Central memory CD8-positive, alpha-beta T cell (primary cell): ENCODE measurements at regions not wholly inside any gene's neighbourhood (a gene's known extent, or its start where the extent isn't known, plus 50 kb on each side); places are given as distances from the start of the nearest gene placed in this dataset.

Experiments
- ATAC-seq: fragments of 150-1000 bp; cut with Tn5 transposase; replicated peaks from 2 replicates; pipeline ENCODE4 v1.10.0; 2022; ENCODE audit warnings: mild to moderate bottlenecking, moderate FRiP score, moderate number of reproducible peaks; ENCODE audit not compliant: poor library complexity, severe bottlenecking; ENCODE audit errors: extremely low read depth
- DNase-seq, 2 donors: peaks; one replicate each; pipeline ENCODE4 v3.0.0; 2021; ENCODE audit warnings: low spot score in 2 of 2
- H3K27ac Mint-ChIP-seq: one replicate; pipeline ENCODE4 v1.8.0; 2022; ENCODE audit warnings: low read depth, mild to moderate bottlenecking, moderate library complexity, mixed read lengths
- H3K27me3 Mint-ChIP-seq: one replicate; pipeline ENCODE4 v1.8.0; 2022; ENCODE audit warnings: mixed read lengths
- H3K36me3 Mint-ChIP-seq: one replicate; pipeline ENCODE4 v1.8.0; 2022; ENCODE audit warnings: mild to moderate bottlenecking, moderate library complexity, mixed read lengths; ENCODE audit not compliant: insufficient read depth
- H3K4me1 Mint-ChIP-seq: one replicate; pipeline ENCODE4 v1.8.0; 2022; ENCODE audit warnings: mixed read lengths
- H3K4me3 Mint-ChIP-seq: one replicate; pipeline ENCODE4 v1.8.0; 2022; ENCODE audit warnings: mild to moderate bottlenecking, moderate library complexity, mixed read lengths
- H3K9me3 Mint-ChIP-seq: one replicate; pipeline ENCODE4 v1.8.0; 2022; ENCODE audit warnings: mixed read lengths

- Mint-ChIP-seq H3K4me1 (no peaks in the 10 kb centered on the region), H3K36me3 (no peaks in the 10 kb centered on the region), H3K9me3 (peaks cover 32% of the 10 kb centered on the region), H3K4me3 (no peak overlapping the region), H3K27me3 (no peaks in the 10 kb centered on the region), H3K27ac (no peak overlapping the region)
- DNase-seq (no peak), ATAC-seq (no peak)
Observed at GRCh38 chr3:22322861-22323260, 571.9 kb upstream of the ZNF385D start.

- no peaks in the 10 kb centered on the region for H3K27me3 Mint-ChIP-seq
- no peaks in the 10 kb centered on the region for H3K4me1 Mint-ChIP-seq
- ATAC-seq (no peak), DNase-seq (no peak)
- H3K9me3 Mint-ChIP-seq, result peaks cover 28% of the 10 kb centered on the region
- no peak overlapping the region for H3K4me3 Mint-ChIP-seq
- H3K36me3 Mint-ChIP-seq, result no peaks in the 10 kb centered on the region
- no peak overlapping the region for H3K27ac Mint-ChIP-seq
Observed at GRCh38 chr3:22326305-22326704, 575.3 kb upstream of the ZNF385D start.

- Mint-ChIP-seq H3K36me3 (no peaks in the 10 kb centered on the region), H3K9me3 (peaks cover 6% of the 10 kb centered on the region), H3K27ac (no peak overlapping the region), H3K4me1 (no peaks in the 10 kb centered on the region), H3K4me3 (no peak overlapping the region), H3K27me3 (no peaks in the 10 kb centered on the region)
- DNase-seq, result no peak
- no peak for ATAC-seq
Observed at GRCh38 chr3:22334996-22335395, 584.0 kb upstream of the ZNF385D start.

GRCh38 chr3:22349215-22349851, 598.3 kb upstream of the ZNF385D start:
- no peaks in the 10 kb centered on the region for H3K27me3 Mint-ChIP-seq
- no peak overlapping the region for H3K4me3 Mint-ChIP-seq
- H3K36me3 Mint-ChIP-seq, result peaks cover 3% of the 10 kb centered on the region
- no peak overlapping the region for H3K27ac Mint-ChIP-seq
- H3K4me1 Mint-ChIP-seq, result no peaks in the 10 kb centered on the region
- DNase-seq, result no peak
- H3K9me3 Mint-ChIP-seq, result peaks cover 7% of the 10 kb centered on the region
- ATAC-seq, result no peak

GRCh38 chr3:22351806-22352205, 600.8 kb upstream of the ZNF385D start:
- Mint-ChIP-seq H3K27ac (no peak overlapping the region), H3K9me3 (peaks cover 14% of the 10 kb centered on the region), H3K36me3 (peaks cover 3% of the 10 kb centered on the region), H3K4me3 (no peak overlapping the region), H3K27me3 (no peaks in the 10 kb centered on the region), H3K4me1 (no peaks in the 10 kb centered on the region)
- DNase-seq, result no peak
- no peak for ATAC-seq

GRCh38 chr3:22353126-22353525, 602.1 kb upstream of the ZNF385D start:
- no peaks in the 10 kb centered on the region for H3K27me3 Mint-ChIP-seq
- no peak overlapping the region for H3K27ac Mint-ChIP-seq
- H3K36me3 Mint-ChIP-seq, result peaks cover 3% of the 10 kb centered on the region
- peaks cover 14% of the 10 kb centered on the region for H3K9me3 Mint-ChIP-seq
- DNase-seq (no peak), ATAC-seq (no peak)
- H3K4me1 Mint-ChIP-seq, result no peaks in the 10 kb centered on the region
- H3K4me3 Mint-ChIP-seq, result no peak overlapping the region

GRCh38 chr3:22358334-22358733, 607.3 kb upstream of the ZNF385D start:
- H3K4me3 Mint-ChIP-seq, result no peak overlapping the region
- no peak for ATAC-seq
- no peaks in the 10 kb centered on the region for H3K4me1 Mint-ChIP-seq
- H3K36me3 Mint-ChIP-seq, result peaks cover 3% of the 10 kb centered on the region
- no peaks in the 10 kb centered on the region for H3K27me3 Mint-ChIP-seq
- H3K9me3 Mint-ChIP-seq, result peaks cover 14% of the 10 kb centered on the region
- H3K27ac Mint-ChIP-seq, result no peak overlapping the region
- no peak for DNase-seq

- no peak overlapping the region for H3K4me3 Mint-ChIP-seq
- H3K4me1 Mint-ChIP-seq, result no peaks in the 10 kb centered on the region
- no peak for DNase-seq
- no peak for ATAC-seq
- no peaks in the 10 kb centered on the region for H3K27me3 Mint-ChIP-seq
- H3K27ac Mint-ChIP-seq, result no peak overlapping the region
- H3K36me3 Mint-ChIP-seq, result no peaks in the 10 kb centered on the region
- peaks cover 7% of the 10 kb centered on the region for H3K9me3 Mint-ChIP-seq
Observed at GRCh38 chr3:22360164-22360563, 609.2 kb upstream of the ZNF385D start.

- H3K27me3 Mint-ChIP-seq, result no peaks in the 10 kb centered on the region
- ATAC-seq, result no peak
- H3K4me3 Mint-ChIP-seq, result no peak overlapping the region
- H3K9me3 Mint-ChIP-seq, result peaks cover 7% of the 10 kb centered on the region
- DNase-seq, result no peak
- H3K36me3 Mint-ChIP-seq, result no peaks in the 10 kb centered on the region
- no peak overlapping the region for H3K27ac Mint-ChIP-seq
- H3K4me1 Mint-ChIP-seq, result no peaks in the 10 kb centered on the region
Observed at GRCh38 chr3:22360970-22361369, 610.0 kb upstream of the ZNF385D start.

GRCh38 chr3:22361521-22361920, 610.5 kb upstream of the ZNF385D start:
- Mint-ChIP-seq H3K4me3 (no peak overlapping the region), H3K9me3 (peaks cover 3% of the 10 kb centered on the region), H3K36me3 (no peaks in the 10 kb centered on the region), H3K27me3 (no peaks in the 10 kb centered on the region), H3K4me1 (no peaks in the 10 kb centered on the region), H3K27ac (no peak overlapping the region)
- DNase-seq (no peak), ATAC-seq (no peak)

- Mint-ChIP-seq H3K27me3 (no peaks in the 10 kb centered on the region), H3K4me1 (no peaks in the 10 kb centered on the region), H3K4me3 (no peak overlapping the region), H3K27ac (no peak overlapping the region), H3K9me3 (peaks cover 8% of the 10 kb centered on the region), H3K36me3 (no peaks in the 10 kb centered on the region)
- DNase-seq (no peak), ATAC-seq (no peak)
Observed at GRCh38 chr3:22364851-22365250, 613.8 kb upstream of the ZNF385D start.

- no peaks in the 10 kb centered on the region for H3K27me3 Mint-ChIP-seq
- DNase-seq (no peak), ATAC-seq (no peak)
- no peak overlapping the region for H3K4me3 Mint-ChIP-seq
- H3K27ac Mint-ChIP-seq, result no peak overlapping the region
- H3K36me3 Mint-ChIP-seq, result no peaks in the 10 kb centered on the region
- no peaks in the 10 kb centered on the region for H3K4me1 Mint-ChIP-seq
- peaks cover 8% of the 10 kb centered on the region for H3K9me3 Mint-ChIP-seq
Observed at GRCh38 chr3:22366781-22367180, 615.8 kb upstream of the ZNF385D start.

- Mint-ChIP-seq H3K36me3 (no peaks in the 10 kb centered on the region), H3K27ac (no peak overlapping the region), H3K4me1 (no peaks in the 10 kb centered on the region), H3K27me3 (no peaks in the 10 kb centered on the region), H3K4me3 (no peak overlapping the region), H3K9me3 (peaks cover 24% of the 10 kb centered on the region)
- ATAC-seq (no peak), DNase-seq (no peak)
Observed at GRCh38 chr3:22371036-22371435, 620.0 kb upstream of the ZNF385D start.
